Heart right ventricle (tissue), 16 donors: ENCODE measurements at regions not wholly inside any gene's neighbourhood (a gene's known extent, or its start where the extent isn't known, plus 50 kb on each side); places are given as distances from the start of the nearest gene placed in this dataset.

Experiments
- ATAC-seq, 8 donors: fragments of 200-7000 bp; cut with Tn5 transposase; one replicate each; pipeline ENCODE4 v1.9.1; 2020; ENCODE audit warnings: mild to moderate bottlenecking in 8 of 8, moderate library complexity in 8 of 8, moderate number of reproducible peaks in 1 of 8
- DNase-seq, 2 donors: peaks; one replicate each; pipeline ENCODE4 v3.0.0-alpha.2; 2020
- H3K27ac ChIP-seq, 10 donors: fragments of 200-600 bp; sonication (generic) in 2 of 10; one replicate each; pipeline versions ENCODE4 v1.5.0 to v1.8.0; 2020 to 2022; ENCODE audit warnings: mild to moderate bottlenecking in 3 of 10
- H3K27me3 ChIP-seq, 7 donors: fragments of 200-600 bp; one replicate each; pipeline ENCODE4 v1.8.0; 2021 to 2022; ENCODE audit warnings: mild to moderate bottlenecking in 2 of 7
- H3K36me3 ChIP-seq, 9 donors: fragments of 200-600 bp; sonication (generic) in 1 of 9; one replicate each; pipeline versions ENCODE4 v1.5.0 to v1.8.0; 2020 to 2022; ENCODE audit warnings: mild to moderate bottlenecking in 2 of 9
- H3K4me1 ChIP-seq, 9 donors: fragments of 200-600 bp; sonication (generic) in 1 of 9; one replicate each; pipeline versions ENCODE4 v1.5.0 to v1.8.0; 2020 to 2022; ENCODE audit warnings: mild to moderate bottlenecking in 4 of 9
- H3K4me3 ChIP-seq, 10 donors: fragments of 200-600 bp; sonication (generic) in 2 of 10; one replicate each; pipeline versions ENCODE4 v1.5.0 to v1.8.0; 2020 to 2022; ENCODE audit warnings: mild to moderate bottlenecking in 7 of 10, moderate library complexity in 2 of 10
- H3K9me3 ChIP-seq, 11 donors: fragments of 200-600 bp in 10 of 11; sonication (generic) in 2 of 11; one replicate each; pipeline versions ENCODE4 v1.5.0 to v1.8.0; 2013 to 2022; ENCODE audit warnings: mild to moderate bottlenecking in 2 of 11, control low read depth in 1 of 11, moderate library complexity in 1 of 11
- WGBS, 2 donors: extraction: QIAGEN DNeasy Blood & Tissue Kit; methylation state at CpG; one replicate each; pipeline ENCODE4 v1.1.7; 2013; ENCODE audit warnings: inconsistent platforms in 1 of 2; 5-methylcytosine and 5-hydroxymethylcytosine counted together
- intact Hi-C, 10 donors: fragments of 100-400 bp; cut with DNase I; formaldehyde crosslinking; loops; one replicate each; pipeline versions ENCODE4 v1.11.1 to v1.14.2; 2022
- TF ChIP-seq, protein P1 (sequence below), 9 donors: fragments of 200-600 bp; sonication (generic) in 2 of 9; IDR thresholded peaks; one replicate each; pipeline versions ENCODE4 v1.5.0 to v1.8.0; 2021 to 2022; ENCODE audit warnings: antibody characterized with exemption in 9 of 9, mild to moderate bottlenecking in 5 of 9, moderate library complexity in 1 of 9
- donor health status: Arrhythmogenic right ventricular cardiomyopathy.
- donor health status: ischemic (EF 13 %, LVEDD 7.1; RV severe dilation, severe dysfunction).
- donor health status: healthy with polysubstance abuse.
- donor health status: DM: no; HTN: yes; CAD: no.
- donor health status: DM: no; HTN: no; CAD: no.
- donor health status: ischemic (EF 25% LVEDD 6.9; RV normal size, moderate dysfunction).
- donor health status: ischemic (EF 25% LVEDD 5.7; RV mildly dilated, moderate dysfunction).
- donor health status: healthy.
- donor health status: DM: yes; HTN: yes; CAD: no.
- donor health status: Ischemic cardiomyopathy.
- donor health status: ischemic (EF 35%, LVEDD 5.7; RV mildly dilated, moderate dysfunction).
- donor health status: nonischemic (EF 11% LVEDD 7.7; RV severe dilation, severe dysfunction).
- donor health status: DM: yes; HTN: yes; CAD: no.
- donor health status: PGD.
- donor health status: ischemic (EF 29% LVEDD 5.4; RV normal size, mild dysfunction).
- donor health status: nonischemic (EF 23%, LVEDD 6.1; RV moderate dilation, normal function).

DNA sequence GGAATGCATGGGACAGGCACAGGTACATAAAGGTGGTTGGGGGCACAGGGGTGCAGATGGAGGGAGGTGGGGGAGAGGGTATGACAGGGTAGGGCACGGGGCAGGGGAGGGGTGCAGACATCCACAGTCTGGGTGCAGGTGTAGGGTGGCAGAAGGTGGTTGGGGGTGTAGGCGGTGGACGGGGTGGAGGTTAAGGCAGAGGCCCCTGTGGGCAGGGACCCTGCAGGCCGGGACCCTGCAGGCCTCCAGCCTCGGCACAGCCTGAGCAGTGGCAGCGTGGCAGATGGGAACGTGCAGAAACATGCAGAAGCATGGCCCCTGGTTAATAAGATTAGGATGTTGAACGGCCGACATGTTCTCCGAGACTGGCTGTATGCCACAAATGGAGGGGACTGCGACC, 115.2 kb downstream of the RBFOX3 start:
- no peaks in the 10 kb centered on the region for H3K4me1 ChIP-seq
- TF ChIP-seq, protein P1, sequence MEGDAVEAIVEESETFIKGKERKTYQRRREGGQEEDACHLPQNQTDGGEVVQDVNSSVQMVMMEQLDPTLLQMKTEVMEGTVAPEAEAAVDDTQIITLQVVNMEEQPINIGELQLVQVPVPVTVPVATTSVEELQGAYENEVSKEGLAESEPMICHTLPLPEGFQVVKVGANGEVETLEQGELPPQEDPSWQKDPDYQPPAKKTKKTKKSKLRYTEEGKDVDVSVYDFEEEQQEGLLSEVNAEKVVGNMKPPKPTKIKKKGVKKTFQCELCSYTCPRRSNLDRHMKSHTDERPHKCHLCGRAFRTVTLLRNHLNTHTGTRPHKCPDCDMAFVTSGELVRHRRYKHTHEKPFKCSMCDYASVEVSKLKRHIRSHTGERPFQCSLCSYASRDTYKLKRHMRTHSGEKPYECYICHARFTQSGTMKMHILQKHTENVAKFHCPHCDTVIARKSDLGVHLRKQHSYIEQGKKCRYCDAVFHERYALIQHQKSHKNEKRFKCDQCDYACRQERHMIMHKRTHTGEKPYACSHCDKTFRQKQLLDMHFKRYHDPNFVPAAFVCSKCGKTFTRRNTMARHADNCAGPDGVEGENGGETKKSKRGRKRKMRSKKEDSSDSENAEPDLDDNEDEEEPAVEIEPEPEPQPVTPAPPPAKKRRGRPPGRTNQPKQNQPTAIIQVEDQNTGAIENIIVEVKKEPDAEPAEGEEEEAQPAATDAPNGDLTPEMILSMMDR (IDR thresholded peaks at IDR 0.05) = no peak
- no peaks in the 10 kb centered on the region for H3K36me3 ChIP-seq
- WGBS, 2 donors = 78 to 80% methylated on average over 11 of the region's 11 CpGs
- intact Hi-C loops = no loop called here
- H3K27me3 ChIP-seq = peaks cover 0 to 23% (median 13%) of the 10 kb centered on the region in 7 donors
- DNase-seq = no peak
- ATAC-seq = no peak
- no peak overlapping the region for H3K4me3 ChIP-seq
- H3K9me3 ChIP-seq = no peaks in the 10 kb centered on the region
- H3K27ac ChIP-seq = no peak overlapping the region

DNA sequence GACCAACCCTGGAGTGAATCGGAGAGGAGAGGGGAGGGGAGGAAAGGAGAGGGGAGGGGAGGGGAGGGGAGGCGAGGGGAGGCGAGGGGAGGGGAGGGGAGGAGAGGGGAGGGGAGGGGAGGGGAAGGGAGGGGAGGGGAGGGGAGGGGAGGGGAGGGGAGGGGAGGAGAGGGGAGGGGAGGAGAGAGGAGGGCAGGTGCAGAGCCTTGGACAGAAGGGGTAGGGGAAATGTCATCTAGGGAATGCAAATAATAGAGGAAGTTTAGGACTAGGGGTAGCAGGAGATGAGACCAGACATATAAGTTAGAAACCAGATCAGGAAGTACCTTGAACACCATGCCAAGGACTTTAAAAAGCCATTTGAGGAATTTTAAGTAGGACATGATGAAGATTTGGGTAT, 119.8 kb downstream of the RBFOX3 start:
- WGBS, 2 donors = 40% methylated on average over 1 of the region's 3 CpGs; no CpG with 5 or more reads in 1 of the 2 donors
- Histone ChIP-seq H3K9me3 (no peaks in the 10 kb centered on the region), H3K27ac (no peak overlapping the region), H3K27me3 (peaks cover 0 to 37% (median 20%) of the 10 kb centered on the region in 7 donors), H3K4me1 (no peaks in the 10 kb centered on the region), H3K36me3 (no peaks in the 10 kb centered on the region), H3K4me3 (no peak overlapping the region)
- intact Hi-C loops = no loop called here
- ATAC-seq (no peak), DNase-seq (no peak)
- TF ChIP-seq, protein P1 (IDR thresholded peaks at IDR 0.05) = no peak

GRCh38 chr17:79490530-79490929, 120.3 kb downstream of the RBFOX3 start:
- H3K9me3 ChIP-seq = no peaks in the 10 kb centered on the region
- DNase-seq (no peak), ATAC-seq (no peak)
- H3K4me3 ChIP-seq = no peak overlapping the region
- H3K27me3 ChIP-seq = peaks cover 0 to 41% (median 25%) of the 10 kb centered on the region in 7 donors
- H3K4me1 ChIP-seq = no peaks in the 10 kb centered on the region
- 35 to 44% methylated on average over 1 of the region's 1 CpG for WGBS, 2 donors
- TF ChIP-seq, protein P1 (IDR thresholded peaks at IDR 0.05) = no peak
- H3K27ac ChIP-seq = no peak overlapping the region
- H3K36me3 ChIP-seq = no peaks in the 10 kb centered on the region
- intact Hi-C loops = no loop called here

DNA sequence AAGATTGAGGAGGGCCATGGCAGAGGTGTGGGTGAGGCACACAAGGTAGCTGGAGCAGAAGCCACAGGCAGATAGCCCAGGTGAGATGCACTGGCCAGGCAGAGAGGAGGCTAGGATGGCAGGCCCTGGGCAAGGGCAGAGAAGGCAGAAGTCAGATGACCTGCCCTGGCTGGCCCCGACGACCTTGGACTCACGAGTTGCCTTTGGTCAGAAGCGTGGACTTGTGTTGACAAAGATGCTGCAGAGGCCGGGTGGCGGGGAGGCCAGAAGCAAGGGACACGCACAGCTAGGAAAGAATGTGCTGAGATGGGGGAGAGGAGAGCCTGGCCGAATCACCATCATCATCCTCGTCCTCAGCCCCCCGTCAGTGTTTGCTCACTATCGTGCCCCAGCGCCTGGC, 123.7 kb downstream of the RBFOX3 start:
- TF ChIP-seq, protein P1 (IDR thresholded peaks at IDR 0.05) = no peak
- Histone ChIP-seq H3K4me1 (no peaks in the 10 kb centered on the region), H3K36me3 (no peaks in the 10 kb centered on the region), H3K27ac (no peak overlapping the region), H3K4me3 (no peak overlapping the region), H3K9me3 (no peaks in the 10 kb centered on the region), H3K27me3 (peaks cover 0 to 68% (median 51%) of the 10 kb centered on the region in 7 donors)
- DNase-seq (no peak), ATAC-seq (no peak)
- WGBS, 2 donors = 73 to 81% methylated on average over 12 of the region's 12 CpGs
- intact Hi-C loops = no loop called here
